NT2/D1 (cell line): ENCODE measurements at regions not wholly inside any gene's neighbourhood (a gene's known extent, or its start where the extent isn't known, plus 50 kb on each side); places are given as distances from the start of the nearest gene placed in this dataset.

Experiments
- DNase-seq: peaks from one replicate; pipeline ENCODE4 v3.0.0-alpha.2; 2011; ENCODE audit warnings: low read depth, low spot score
- H3K27me3 ChIP-seq: 2 replicates; pipeline ENCODE4 v1.6.0; 2011; ENCODE audit warnings: mild to moderate bottlenecking; ENCODE audit not compliant: insufficient read length, insufficient read depth
- H3K36me3 ChIP-seq: 2 replicates; pipeline ENCODE4 v1.6.1; 2011; ENCODE audit warnings: mild to moderate bottlenecking, low read length, mixed read lengths; ENCODE audit not compliant: insufficient read depth, insufficient read length
- H3K4me1 ChIP-seq: 2 replicates; pipeline ENCODE4 v1.5.1; 2011; ENCODE audit not compliant: insufficient read depth, insufficient read length
- H3K4me3 ChIP-seq: 2 replicates; pipeline ENCODE4 v1.5.1; 2011; ENCODE audit warnings: low read depth; ENCODE audit not compliant: insufficient read length
- H3K9ac ChIP-seq: 2 replicates; pipeline ENCODE4 v1.6.0; 2011; ENCODE audit warnings: low read depth; ENCODE audit not compliant: insufficient read length
- H3K9me3 ChIP-seq: 2 replicates; pipeline ENCODE4 v1.5.1; 2011; ENCODE audit warnings: mild to moderate bottlenecking, low read length; ENCODE audit not compliant: insufficient read depth
- SUZ12 ChIP-seq: IDR thresholded peaks from 2 replicates; pipeline ENCODE4 v1.6.1; 2011; ENCODE audit not compliant: insufficient read length, insufficient read depth; ENCODE audit errors: extremely low read depth
- YY1 ChIP-seq: IDR thresholded peaks from 2 replicates; pipeline ENCODE4 v1.6.1; 2011; ENCODE audit not compliant: insufficient read length, insufficient read depth
- ZNF274 ChIP-seq: IDR thresholded peaks from 2 replicates; pipeline ENCODE4 v1.6.1; 2011; ENCODE audit warnings: mild to moderate bottlenecking, low read depth, low read length

DNA sequence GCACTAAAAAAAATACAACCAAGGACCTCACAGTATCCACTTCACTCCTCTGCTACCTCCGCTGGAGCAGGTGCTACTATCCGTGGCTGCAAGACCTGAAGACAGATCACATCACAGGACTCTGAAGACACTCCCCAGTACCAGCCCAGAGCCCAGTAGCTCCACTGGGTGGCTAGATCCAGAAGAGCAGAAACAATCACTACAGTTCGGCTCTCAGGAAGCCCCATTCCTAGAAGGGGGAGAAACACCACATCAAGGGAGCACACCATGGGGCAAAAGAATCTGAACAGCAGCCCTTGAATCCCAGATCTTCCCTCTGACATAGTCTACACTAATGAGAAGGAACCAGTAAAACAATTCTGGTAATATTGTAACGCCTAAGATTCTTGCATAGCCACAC is 494.0 kb upstream of the FAT3 start:
- no peak for TF ChIP-seq YY1
- no peak for TF ChIP-seq SUZ12
- TF ChIP-seq ZNF274 = no peak
- no peaks in the 10 kb centered on the region for H3K27me3 ChIP-seq
- no peaks in the 10 kb centered on the region for H3K4me1 ChIP-seq
- DNase-seq = no peak
- H3K9ac ChIP-seq = no peak overlapping the region
- no peak overlapping the region for H3K4me3 ChIP-seq
- H3K36me3 ChIP-seq = no peaks in the 10 kb centered on the region
- no peaks in the 10 kb centered on the region for H3K9me3 ChIP-seq

DNA sequence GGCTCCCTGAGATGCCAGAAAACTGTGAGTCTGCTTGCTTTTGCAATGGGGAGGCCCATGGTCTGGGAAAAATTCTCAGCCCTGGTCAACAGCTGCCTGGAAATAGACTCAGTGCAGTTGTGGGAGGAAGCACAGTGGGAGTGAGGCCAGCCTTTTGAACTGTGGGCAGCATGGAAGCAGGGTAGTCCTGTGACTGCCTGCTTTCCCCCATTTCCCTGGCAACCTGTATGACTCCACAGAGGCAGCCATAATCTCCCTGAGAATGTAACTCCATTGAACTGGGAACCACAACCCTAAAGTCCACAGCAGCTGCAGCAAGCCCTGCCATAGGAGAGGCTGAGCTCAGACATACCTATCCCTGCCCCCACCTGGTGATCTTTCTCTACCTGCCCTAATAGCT is 494.6 kb upstream of the FAT3 start:
- no peak for DNase-seq
- no peaks in the 10 kb centered on the region for H3K4me1 ChIP-seq
- TF ChIP-seq ZNF274 (no peak), YY1 (no peak), SUZ12 (no peak)

DNA sequence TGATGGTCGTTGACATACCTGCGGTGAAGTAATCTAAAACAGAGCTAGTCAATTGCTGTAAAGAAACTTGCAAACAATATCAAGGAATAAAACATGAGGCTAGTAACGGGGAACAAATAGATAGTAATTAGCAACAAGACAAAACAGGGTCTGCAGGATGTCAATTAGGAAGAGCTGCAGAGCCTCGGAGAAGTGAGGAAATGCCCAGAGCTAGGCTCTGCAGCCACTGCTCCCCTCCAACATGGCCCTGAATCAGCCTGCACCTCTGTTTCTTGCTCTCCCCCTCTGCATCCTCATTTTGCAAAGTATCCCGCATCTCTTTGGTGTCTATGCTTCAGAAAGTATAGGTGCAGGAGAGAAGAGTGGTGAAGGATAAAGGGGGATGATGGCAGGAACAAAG is 507.4 kb upstream of the FAT3 start:
- Histone ChIP-seq H3K4me1 (no peaks in the 10 kb centered on the region), H3K4me3 (no peak overlapping the region), H3K27me3 (no peaks in the 10 kb centered on the region), H3K9me3 (no peaks in the 10 kb centered on the region), H3K9ac (no peak overlapping the region), H3K36me3 (no peaks in the 10 kb centered on the region)
- TF ChIP-seq ZNF274 (no peak), YY1 (no peak), SUZ12 (no peak)
- DNase-seq = peak; percentile 28

More for the DNA sequence above, 494.6 kb upstream of the FAT3 start:
- Histone ChIP-seq H3K27me3 (no peaks in the 10 kb centered on the region), H3K4me3 (no peak overlapping the region), H3K36me3 (no peaks in the 10 kb centered on the region), H3K9ac (no peak overlapping the region), H3K9me3 (no peaks in the 10 kb centered on the region)

DNA sequence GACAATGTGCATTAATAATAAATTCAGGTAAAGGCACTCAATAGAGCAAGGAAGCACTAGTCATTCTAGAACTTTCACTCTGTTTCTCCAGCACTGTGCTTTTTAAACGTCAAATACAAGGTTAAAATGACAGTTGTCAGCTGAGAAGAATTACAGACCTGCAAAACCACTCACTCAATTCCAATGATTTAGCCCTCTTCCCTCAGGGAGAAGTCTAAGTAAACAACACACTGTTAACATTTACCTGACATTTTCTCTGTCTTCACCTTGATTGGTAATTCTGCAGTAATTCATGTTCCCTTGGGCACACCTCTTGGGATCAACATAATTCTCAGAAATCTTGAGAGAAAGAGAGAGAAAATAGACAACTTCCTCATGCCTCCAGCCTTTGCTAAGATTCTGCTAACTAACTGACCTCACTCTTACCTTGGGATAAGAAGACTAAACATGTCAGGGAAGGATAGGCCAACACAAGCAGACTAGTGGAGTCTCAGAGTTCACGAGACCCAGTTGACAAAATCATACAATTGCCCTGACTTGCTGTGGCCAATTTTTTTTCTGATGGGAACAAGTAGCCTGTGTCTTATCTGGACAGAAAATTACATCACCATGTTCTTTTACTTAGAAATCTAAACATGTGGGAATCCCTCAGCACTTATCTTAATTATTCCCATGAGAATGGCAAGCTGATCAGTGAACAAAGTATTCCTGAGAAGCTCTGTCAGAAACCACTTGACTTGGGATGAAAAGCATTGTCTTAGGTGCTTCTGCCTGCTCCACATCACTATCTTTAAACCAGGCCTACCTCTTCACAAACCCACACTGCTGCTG is 516.8 kb upstream of the FAT3 start:
- no peaks in the 10 kb centered on the region for H3K36me3 ChIP-seq
- no peaks in the 10 kb centered on the region for H3K4me1 ChIP-seq
- no peaks in the 10 kb centered on the region for H3K27me3 ChIP-seq
- H3K4me3 ChIP-seq = no peak overlapping the region
- no peak overlapping the region for H3K9ac ChIP-seq
- no peak for DNase-seq
- TF ChIP-seq SUZ12 (no peak), ZNF274 (no peak), YY1 (no peak)
- H3K9me3 ChIP-seq = no peaks in the 10 kb centered on the region

DNA sequence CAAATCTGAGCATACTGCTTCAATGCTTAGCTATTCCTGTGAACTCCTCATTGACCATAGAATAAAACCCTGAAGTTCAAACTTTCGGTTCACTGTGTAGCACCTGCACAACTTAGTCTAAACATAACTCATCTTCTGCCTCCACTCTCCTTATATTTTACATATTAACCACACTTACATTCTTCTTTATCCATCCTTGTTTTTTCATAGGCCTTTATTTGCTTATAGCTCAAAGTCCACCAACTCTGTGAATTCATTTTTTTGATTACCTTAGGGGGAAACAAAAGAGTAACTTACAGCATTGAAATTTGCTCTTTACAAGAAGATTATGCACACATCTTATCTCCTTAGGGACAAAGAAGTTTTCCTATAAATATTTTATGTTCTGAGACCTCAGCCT is 521.6 kb upstream of the FAT3 start:
- Histone ChIP-seq H3K4me3 (no peak overlapping the region), H3K27me3 (no peaks in the 10 kb centered on the region), H3K36me3 (no peaks in the 10 kb centered on the region), H3K9ac (no peak overlapping the region), H3K4me1 (no peaks in the 10 kb centered on the region), H3K9me3 (no peaks in the 10 kb centered on the region)
- DNase-seq = no peak
- TF ChIP-seq SUZ12 (no peak), YY1 (no peak), ZNF274 (no peak)

DNA sequence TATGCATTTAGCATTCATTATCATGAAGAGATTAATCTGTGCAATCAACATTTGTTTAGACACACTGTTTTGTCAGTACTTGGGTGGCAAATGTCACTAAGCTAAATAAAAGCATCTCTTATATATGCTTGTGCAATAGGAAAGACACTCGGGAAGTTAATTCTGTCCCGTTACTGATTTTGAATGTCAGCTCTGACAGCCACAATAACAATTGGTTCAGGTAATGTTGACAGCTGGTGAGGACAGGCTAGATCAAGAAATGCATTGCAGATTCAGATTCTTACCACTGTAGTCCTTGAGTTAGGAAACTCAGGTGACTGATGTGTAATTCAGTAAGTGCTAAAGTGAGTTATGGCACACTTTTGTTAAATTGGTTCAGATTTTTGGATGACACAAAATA is 523.8 kb upstream of the FAT3 start:
- no peaks in the 10 kb centered on the region for H3K27me3 ChIP-seq
- TF ChIP-seq YY1 (no peak), ZNF274 (no peak), SUZ12 (no peak)
- no peaks in the 10 kb centered on the region for H3K9me3 ChIP-seq
- no peaks in the 10 kb centered on the region for H3K36me3 ChIP-seq
- no peak overlapping the region for H3K4me3 ChIP-seq
- no peak for DNase-seq
- no peaks in the 10 kb centered on the region for H3K4me1 ChIP-seq
- H3K9ac ChIP-seq = no peak overlapping the region

DNA sequence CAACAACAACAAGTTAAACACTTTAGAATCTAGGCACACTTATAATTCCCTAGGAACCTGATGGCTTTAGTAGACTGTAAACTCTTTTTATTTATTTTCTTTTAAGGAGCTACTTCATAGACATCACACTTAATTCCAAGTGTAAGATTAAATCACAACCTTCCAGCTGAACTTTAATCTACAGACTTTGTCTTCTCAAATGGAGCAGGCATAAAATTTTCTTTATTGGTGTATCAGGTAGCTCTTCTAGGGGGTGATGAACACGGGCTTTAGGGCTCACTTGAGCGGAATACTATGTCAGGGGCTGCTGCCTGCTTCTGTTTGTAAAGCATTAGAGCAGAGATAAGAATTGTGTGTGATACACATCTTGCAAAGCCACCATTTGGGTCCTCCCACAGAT is 525.8 kb upstream of the FAT3 start:
- TF ChIP-seq ZNF274 (no peak), SUZ12 (no peak), YY1 (no peak)
- DNase-seq = no peak
- H3K27me3 ChIP-seq = no peaks in the 10 kb centered on the region

DNA sequence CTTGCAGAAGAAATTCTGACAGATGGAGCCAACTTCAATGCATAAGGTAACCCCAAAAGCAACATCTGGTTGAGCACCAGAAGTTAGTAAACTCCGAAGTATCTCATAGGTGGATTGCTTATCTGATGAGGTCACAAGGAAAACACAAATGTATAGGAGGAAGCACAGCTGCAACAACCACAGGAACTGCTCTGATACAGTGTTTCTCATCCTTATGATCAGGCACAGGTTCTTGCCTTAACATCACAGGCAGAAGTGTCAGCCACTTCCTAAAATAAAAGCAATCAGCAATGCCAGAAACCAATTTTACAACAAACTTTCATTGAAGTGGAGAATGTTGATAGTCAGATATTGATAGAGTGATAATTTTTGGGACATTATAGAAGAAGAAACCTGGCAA is 530.3 kb upstream of the FAT3 start:
- Histone ChIP-seq H3K4me1 (no peaks in the 10 kb centered on the region), H3K9me3 (no peaks in the 10 kb centered on the region), H3K9ac (no peak overlapping the region), H3K36me3 (no peaks in the 10 kb centered on the region), H3K27me3 (no peaks in the 10 kb centered on the region), H3K4me3 (no peak overlapping the region)
- no peak for DNase-seq
- TF ChIP-seq ZNF274 (no peak), YY1 (no peak), SUZ12 (no peak)

More for the DNA sequence above, 525.8 kb upstream of the FAT3 start:
- Histone ChIP-seq H3K4me1 (no peaks in the 10 kb centered on the region), H3K9me3 (no peaks in the 10 kb centered on the region), H3K4me3 (no peak overlapping the region), H3K9ac (no peak overlapping the region), H3K36me3 (no peaks in the 10 kb centered on the region)
